Omental fat pad (tissue), 3 donors: ENCODE measurements at regions not wholly inside any gene's neighbourhood (a gene's known extent, or its start where the extent isn't known, plus 50 kb on each side); places are given as distances from the start of the nearest gene placed in this dataset.

Experiments used
- ATAC-seq: fragments of 150-250 bp; one replicate; pipeline ENCODE4 v1.9.1; 2016; ENCODE audit warnings: mild to moderate bottlenecking, moderate library complexity; ENCODE audit not compliant: low FRiP score
- DNase-seq: peaks from one replicate; pipeline ENCODE4 v3.0.0-alpha.2; 2019; ENCODE audit warnings: low spot score
- TF ChIP-seq, protein P1 (sequence below), 3 donors: fragments of 450-650 bp; IDR thresholded peaks; one replicate each; pipeline ENCODE4 v1.5.1; 2016 to 2017; ENCODE audit warnings: antibody characterized with exemption in 3 of 3, mild to moderate bottlenecking in 3 of 3, moderate library complexity in 2 of 3

DNA sequence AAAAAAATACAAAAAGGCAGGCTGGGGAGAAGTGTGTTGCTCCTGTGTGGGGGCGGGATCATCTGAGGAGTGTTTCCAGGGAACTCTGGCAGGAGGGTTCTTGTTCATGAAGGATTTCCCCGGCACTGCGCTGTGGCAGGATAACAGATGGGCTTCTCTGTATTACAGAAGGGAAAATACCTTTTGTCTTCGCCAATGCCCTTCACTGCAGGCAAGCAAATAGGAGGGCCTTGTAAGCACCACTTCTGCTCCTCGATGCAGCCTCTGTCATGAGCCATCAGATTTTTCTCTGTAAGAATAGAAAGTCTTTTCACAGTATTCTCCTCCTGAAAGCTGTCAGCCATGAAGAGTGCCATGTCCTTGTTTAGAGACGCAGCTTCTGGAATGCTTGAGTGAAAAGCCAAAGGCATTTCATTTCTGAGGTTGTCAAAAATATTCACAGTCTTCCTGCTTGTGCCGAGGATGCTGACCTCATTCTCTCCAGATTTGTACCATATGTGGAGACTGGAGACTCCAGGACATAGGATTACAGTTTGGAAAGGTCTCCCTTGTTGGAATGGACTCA lies 294.0 kb downstream of the YTHDC2 start:
- ATAC-seq (peak; percentile 94), DNase-seq (no peak)
- TF ChIP-seq, protein P1, sequence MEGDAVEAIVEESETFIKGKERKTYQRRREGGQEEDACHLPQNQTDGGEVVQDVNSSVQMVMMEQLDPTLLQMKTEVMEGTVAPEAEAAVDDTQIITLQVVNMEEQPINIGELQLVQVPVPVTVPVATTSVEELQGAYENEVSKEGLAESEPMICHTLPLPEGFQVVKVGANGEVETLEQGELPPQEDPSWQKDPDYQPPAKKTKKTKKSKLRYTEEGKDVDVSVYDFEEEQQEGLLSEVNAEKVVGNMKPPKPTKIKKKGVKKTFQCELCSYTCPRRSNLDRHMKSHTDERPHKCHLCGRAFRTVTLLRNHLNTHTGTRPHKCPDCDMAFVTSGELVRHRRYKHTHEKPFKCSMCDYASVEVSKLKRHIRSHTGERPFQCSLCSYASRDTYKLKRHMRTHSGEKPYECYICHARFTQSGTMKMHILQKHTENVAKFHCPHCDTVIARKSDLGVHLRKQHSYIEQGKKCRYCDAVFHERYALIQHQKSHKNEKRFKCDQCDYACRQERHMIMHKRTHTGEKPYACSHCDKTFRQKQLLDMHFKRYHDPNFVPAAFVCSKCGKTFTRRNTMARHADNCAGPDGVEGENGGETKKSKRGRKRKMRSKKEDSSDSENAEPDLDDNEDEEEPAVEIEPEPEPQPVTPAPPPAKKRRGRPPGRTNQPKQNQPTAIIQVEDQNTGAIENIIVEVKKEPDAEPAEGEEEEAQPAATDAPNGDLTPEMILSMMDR (IDR thresholded peaks at IDR 0.05) = no peak

DNA sequence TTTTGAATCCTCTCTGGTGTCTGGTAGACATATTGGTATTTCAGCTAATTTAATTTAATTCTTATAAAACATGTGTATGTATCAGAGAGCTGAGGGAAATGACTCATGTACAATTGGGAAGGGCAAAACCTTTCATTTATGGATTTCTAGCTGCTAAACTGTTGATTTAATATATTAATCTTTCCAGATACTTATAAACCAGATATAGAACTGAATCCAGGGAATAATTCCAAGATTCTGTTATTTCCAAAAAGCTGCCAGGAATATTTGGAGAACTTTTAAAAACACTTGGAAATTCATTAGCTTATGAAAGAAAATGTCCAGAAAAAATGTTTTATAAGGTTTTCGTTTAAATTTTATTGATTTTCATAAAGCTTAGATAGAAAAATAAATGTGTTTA lies 295.5 kb downstream of the YTHDC2 start:
- TF ChIP-seq, protein P1 (IDR thresholded peaks at IDR 0.05) = no peak
- DNase-seq (no peak), ATAC-seq (no peak)

DNA sequence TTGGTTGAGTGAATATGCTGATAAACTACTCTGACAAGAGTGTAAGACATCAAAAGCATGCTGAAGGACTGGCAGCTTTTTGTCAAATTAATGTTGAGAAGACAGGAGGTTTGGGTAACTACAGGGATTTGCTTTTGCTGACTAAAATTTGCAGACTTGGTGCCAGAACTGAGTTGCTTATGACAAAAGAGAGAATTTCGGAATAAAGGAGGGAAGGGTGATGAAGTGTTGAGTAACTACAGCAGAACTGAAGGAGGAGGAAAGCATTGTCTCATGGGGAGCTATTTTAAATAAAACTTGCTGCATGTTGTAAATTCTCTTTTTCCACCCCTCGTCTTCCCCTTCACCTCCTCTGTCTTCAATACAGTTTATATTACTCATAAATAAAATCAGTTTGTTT lies 296.1 kb downstream of the YTHDC2 start:
- no peak for DNase-seq
- TF ChIP-seq, protein P1 (IDR thresholded peaks at IDR 0.05) = no peak
- ATAC-seq = no peak

DNA sequence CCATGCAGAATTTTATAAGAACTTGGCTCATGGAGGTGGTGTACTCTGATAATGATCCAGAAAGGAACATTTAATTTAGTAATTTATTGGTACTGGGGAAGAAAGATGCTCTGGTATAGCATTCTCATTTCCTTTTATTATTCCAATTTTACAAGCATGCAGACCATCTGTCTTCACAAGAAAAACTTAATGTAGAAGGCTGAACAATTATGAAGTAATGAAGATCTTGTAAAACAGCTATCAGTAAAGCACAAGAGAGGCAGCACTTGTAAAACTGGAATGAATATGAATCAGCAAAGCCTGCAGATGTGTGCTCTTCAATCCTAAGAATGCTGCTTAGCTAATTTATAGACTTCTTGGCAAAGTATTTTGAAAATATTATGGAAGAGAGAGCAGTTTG lies 300.0 kb downstream of the YTHDC2 start:
- no peak for ATAC-seq
- DNase-seq = no peak
- TF ChIP-seq, protein P1 (IDR thresholded peaks at IDR 0.05) = no peak

DNA sequence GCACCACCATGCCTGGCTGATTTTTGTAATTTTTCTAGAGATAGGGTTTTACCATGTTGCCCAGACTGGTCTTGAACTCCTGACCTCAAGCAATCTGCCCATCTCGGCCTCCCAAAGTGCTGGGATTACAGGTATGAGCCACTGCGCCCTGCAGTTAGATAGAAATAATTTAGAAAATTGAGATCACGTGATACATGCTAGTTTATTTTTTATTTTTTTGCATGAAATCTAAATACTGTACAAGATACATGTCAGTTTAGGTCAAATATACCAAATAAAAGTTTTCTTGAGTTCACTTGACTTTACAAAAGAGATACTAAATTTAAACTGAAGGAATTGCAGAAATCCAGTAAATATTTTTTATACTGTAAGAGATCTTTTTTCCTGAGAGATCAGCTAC lies 304.2 kb downstream of the YTHDC2 start:
- ATAC-seq = no peak
- DNase-seq = no peak
- TF ChIP-seq, protein P1 (IDR thresholded peaks at IDR 0.05) = no peak

DNA sequence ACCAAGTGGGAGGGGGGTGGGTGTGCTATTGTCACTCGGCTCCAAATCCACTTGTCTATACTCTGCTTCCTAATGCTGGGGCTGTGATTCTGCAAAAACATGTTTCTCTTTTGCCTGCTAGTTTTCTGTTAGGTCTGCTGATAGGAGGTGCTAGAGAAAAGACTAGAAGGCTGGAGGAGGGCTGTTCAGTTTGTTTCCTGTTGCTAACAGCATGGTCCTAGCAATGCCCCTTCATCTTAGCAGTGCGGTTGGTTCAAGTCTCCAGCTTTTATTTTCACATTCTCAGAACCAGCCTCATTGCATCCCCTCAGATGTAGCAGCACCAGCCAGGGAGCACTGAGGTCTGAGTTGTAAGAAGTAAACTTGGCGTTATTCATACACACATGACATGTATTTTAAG lies 310.2 kb downstream of the YTHDC2 start:
- DNase-seq = no peak
- no peak for ATAC-seq
- TF ChIP-seq, protein P1 (IDR thresholded peaks at IDR 0.05) = no peak

DNA sequence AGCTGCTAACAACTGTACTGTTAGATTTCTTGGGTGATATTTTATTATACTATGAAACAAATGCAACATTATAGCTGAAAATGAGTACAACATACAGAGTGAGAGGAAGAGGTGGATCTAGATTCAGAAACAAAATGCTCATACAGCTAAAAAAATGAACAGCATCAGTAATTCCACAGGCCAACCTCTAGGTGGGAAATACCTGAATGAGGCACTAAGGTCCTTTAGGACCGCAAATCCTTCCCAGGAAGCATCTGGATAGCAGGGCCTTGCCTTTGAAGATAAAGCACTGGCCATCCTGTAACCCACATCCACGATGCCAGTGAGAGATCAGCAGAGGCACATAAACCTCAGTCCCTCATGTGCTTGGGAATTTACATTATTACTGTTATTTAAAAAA lies 310.8 kb downstream of the YTHDC2 start:
- ATAC-seq (no peak), DNase-seq (no peak)
- TF ChIP-seq, protein P1 (IDR thresholded peaks at IDR 0.05) = no peak
